ENCODE measurements at regions not wholly inside any gene's neighbourhood (a gene's known extent, or its start where the extent isn't known, plus 50 kb on each side); places are given as distances from the start of the nearest gene placed in this dataset.

DNA sequence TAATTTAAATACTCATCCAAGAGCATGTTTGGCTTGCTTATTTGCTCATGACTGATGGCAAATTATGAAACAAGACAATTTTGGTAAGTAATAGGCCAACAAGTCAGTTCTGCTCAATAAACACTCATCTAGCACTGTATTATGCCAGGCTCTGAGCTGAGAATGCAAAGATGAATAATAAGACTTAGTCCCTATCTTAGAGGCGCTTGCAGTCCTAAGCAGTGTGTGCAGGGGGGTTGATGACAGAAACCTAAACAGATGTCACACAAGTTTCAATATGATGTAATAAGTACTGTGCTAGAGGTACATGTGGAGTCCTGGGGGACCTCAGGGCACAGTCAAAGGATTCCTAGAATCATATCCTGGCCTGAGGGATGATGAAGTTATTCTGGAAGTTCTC lies 287.6 kb upstream of the ADRA1B start:
- no peak overlapping the region for H3K4me3 ChIP-seq (ENCODE audit: low read length)
- H3F3A ChIP-seq (ENCODE audit: insufficient read depth, low read length): no peaks in the 10 kb centered on the region
- no peak overlapping the region for H2AFZ ChIP-seq (ENCODE audit: low read length)
- no peaks in the 10 kb centered on the region for H3K36me3 ChIP-seq (replicated peaks; ENCODE audit: insufficient read depth, low read length)
- H3K9ac ChIP-seq (ENCODE audit: low read length): no peak overlapping the region
- DNase-seq: no peak
- H3K4me2 ChIP-seq (ENCODE audit: low read depth, low read length): no peak overlapping the region
- peaks cover 2% of the 10 kb centered on the region; the same call in 1 of the 2 replicates for H3K4me1 ChIP-seq (ENCODE audit: low read length)
- H3K79me2 ChIP-seq (ENCODE audit: low read length): no peaks in the 10 kb centered on the region
- no peaks in the 10 kb centered on the region for H4K20me1 ChIP-seq (ENCODE audit: insufficient read depth, low read length)
- no peaks in the 10 kb centered on the region for H3K9me2 ChIP-seq (replicated peaks; ENCODE audit: insufficient read depth, low read length)
- no peaks in the 10 kb centered on the region for H3K27me3 ChIP-seq (replicated peaks; ENCODE audit: insufficient read depth, low read length)
- no peaks in the 10 kb centered on the region for H3K9me3 ChIP-seq (replicated peaks; ENCODE audit: insufficient read depth, low read length)
- H3K27ac ChIP-seq (ENCODE audit: low read length): no peak overlapping the region
- TF ChIP-seq EZH2 (optimal IDR thresholded peaks at IDR 0.05; ENCODE audit: low read depth, low read length) (no peak), EZH2phosphoT487 (IDR thresholded peaks at IDR 0.05; ENCODE audit: low read length) (no peak)
- TF ChIP-seq, protein P1, sequence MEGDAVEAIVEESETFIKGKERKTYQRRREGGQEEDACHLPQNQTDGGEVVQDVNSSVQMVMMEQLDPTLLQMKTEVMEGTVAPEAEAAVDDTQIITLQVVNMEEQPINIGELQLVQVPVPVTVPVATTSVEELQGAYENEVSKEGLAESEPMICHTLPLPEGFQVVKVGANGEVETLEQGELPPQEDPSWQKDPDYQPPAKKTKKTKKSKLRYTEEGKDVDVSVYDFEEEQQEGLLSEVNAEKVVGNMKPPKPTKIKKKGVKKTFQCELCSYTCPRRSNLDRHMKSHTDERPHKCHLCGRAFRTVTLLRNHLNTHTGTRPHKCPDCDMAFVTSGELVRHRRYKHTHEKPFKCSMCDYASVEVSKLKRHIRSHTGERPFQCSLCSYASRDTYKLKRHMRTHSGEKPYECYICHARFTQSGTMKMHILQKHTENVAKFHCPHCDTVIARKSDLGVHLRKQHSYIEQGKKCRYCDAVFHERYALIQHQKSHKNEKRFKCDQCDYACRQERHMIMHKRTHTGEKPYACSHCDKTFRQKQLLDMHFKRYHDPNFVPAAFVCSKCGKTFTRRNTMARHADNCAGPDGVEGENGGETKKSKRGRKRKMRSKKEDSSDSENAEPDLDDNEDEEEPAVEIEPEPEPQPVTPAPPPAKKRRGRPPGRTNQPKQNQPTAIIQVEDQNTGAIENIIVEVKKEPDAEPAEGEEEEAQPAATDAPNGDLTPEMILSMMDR (IDR thresholded peaks at IDR 0.05; ENCODE audit: low read length): no peak

DNA sequence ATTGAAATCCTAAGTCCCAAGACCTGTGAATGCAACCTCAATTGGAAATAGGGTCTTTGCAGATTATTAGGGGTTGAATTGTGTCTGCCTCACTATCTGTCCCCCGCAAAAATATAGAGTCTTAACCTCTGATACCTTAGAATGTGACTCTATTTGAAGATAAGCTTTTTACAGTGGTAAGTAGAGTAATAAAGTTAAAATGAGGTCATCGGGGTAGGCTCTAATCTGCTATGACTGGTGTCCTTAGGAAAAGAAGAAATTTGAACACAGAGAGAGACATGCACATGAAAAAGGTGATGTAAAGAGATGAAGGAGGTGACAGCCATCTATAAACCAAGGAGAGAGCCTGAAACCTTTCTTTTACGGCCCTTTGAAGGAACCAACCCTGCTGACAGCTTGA lies 287.1 kb upstream of the ADRA1B start:
- Histone ChIP-seq H3K4me2 (ENCODE audit: low read depth, low read length) (no peak overlapping the region), H4K20me1 (ENCODE audit: insufficient read depth, low read length) (no peaks in the 10 kb centered on the region), H2AFZ (ENCODE audit: low read length) (no peak overlapping the region), H3K27ac (ENCODE audit: low read length) (no peak overlapping the region), H3F3A (ENCODE audit: insufficient read depth, low read length) (no peaks in the 10 kb centered on the region), H3K9me3 (replicated peaks; ENCODE audit: insufficient read depth, low read length) (no peaks in the 10 kb centered on the region), H3K27me3 (replicated peaks; ENCODE audit: insufficient read depth, low read length) (no peaks in the 10 kb centered on the region), H3K4me3 (ENCODE audit: low read length) (no peak overlapping the region), H3K36me3 (replicated peaks; ENCODE audit: insufficient read depth, low read length) (no peaks in the 10 kb centered on the region), H3K79me2 (ENCODE audit: low read length) (no peaks in the 10 kb centered on the region), H3K9ac (ENCODE audit: low read length) (no peak overlapping the region), H3K4me1 (ENCODE audit: low read length) (no peaks in the 10 kb centered on the region), H3K9me2 (replicated peaks; ENCODE audit: insufficient read depth, low read length) (no peaks in the 10 kb centered on the region)
- TF ChIP-seq, protein P1 (IDR thresholded peaks at IDR 0.05; ENCODE audit: low read length): no peak
- DNase-seq: no peak

DNA sequence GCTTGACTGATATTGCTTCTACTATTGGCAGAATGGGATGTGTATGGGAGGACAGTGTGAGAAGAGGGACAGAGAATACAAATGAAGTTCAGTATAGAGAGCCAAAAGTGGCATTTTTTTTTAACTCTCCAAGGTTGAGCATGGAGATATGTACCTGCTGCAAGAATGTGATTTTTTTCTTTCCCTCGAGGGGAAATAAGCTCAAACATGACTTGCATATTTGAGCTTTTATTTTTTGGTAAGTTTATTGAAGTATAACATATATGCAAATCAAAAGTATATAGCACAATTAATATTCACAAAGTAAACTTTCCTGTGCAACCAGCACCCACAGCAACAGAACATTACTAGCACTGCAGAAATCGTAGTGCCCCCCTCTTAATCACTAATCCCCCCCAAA lies 285.7 kb upstream of the ADRA1B start:
- H3K36me3 ChIP-seq (replicated peaks; ENCODE audit: insufficient read depth, low read length): no peaks in the 10 kb centered on the region
- H3K4me3 ChIP-seq (ENCODE audit: low read length): no peak overlapping the region
- no peaks in the 10 kb centered on the region for H3K27me3 ChIP-seq (replicated peaks; ENCODE audit: insufficient read depth, low read length)
- no peak overlapping the region for H3K27ac ChIP-seq (ENCODE audit: low read length)
- H3K9ac ChIP-seq (ENCODE audit: low read length): no peak overlapping the region
- H3K4me1 ChIP-seq (ENCODE audit: low read length): no peaks in the 10 kb centered on the region
- DNase-seq: no peak
- H3K9me2 ChIP-seq (replicated peaks; ENCODE audit: insufficient read depth, low read length): no peaks in the 10 kb centered on the region
- H3K4me2 ChIP-seq (ENCODE audit: low read depth, low read length): no peak overlapping the region
- no peaks in the 10 kb centered on the region for H3F3A ChIP-seq (ENCODE audit: insufficient read depth, low read length)
- TF ChIP-seq EZH2phosphoT487 (IDR thresholded peaks at IDR 0.05; ENCODE audit: low read length) (no peak), EZH2 (optimal IDR thresholded peaks at IDR 0.05; ENCODE audit: low read depth, low read length) (no peak)
- TF ChIP-seq, protein P1 (IDR thresholded peaks at IDR 0.05; ENCODE audit: low read length): no peak
- no peaks in the 10 kb centered on the region for H3K9me3 ChIP-seq (replicated peaks; ENCODE audit: insufficient read depth, low read length)
- no peaks in the 10 kb centered on the region for H3K79me2 ChIP-seq (ENCODE audit: low read length)
- H2AFZ ChIP-seq (ENCODE audit: low read length): no peak overlapping the region
- no peaks in the 10 kb centered on the region for H4K20me1 ChIP-seq (ENCODE audit: insufficient read depth, low read length)
